Endodermal cell (in vitro differentiated cells): ENCODE measurements at regions not wholly inside any gene's neighbourhood (a gene's known extent, or its start where the extent isn't known, plus 50 kb on each side); places are given as distances from the start of the nearest gene placed in this dataset.
"Not testable (repeated sequence)": the region's sequence is repeated elsewhere in the genome, so short reads cannot be mapped to it uniquely, and the experiment has no call there.

Source experiments
- DNase-seq: peaks from one replicate; pipeline ENCODE4 v3.0.0-alpha.2; 2017
- H3K27ac ChIP-seq: 2 replicates; pipeline ENCODE4 v1.5.1; 2013; ENCODE audit warnings: mild to moderate bottlenecking, low read depth, low read length, moderate library complexity
- H3K27me3 ChIP-seq: 2 replicates; pipeline ENCODE4 v1.6.1; 2013; ENCODE audit warnings: mild to moderate bottlenecking, low read length, moderate library complexity; ENCODE audit not compliant: insufficient read depth, control insufficient read depth, poor library complexity, severe bottlenecking
- H3K36me3 ChIP-seq: 2 replicates; pipeline ENCODE4 v1.7.0; 2013; ENCODE audit warnings: mild to moderate bottlenecking, low read length, moderate library complexity; ENCODE audit not compliant: control insufficient read depth, insufficient read depth
- H3K4me1 ChIP-seq: one replicate; pipeline ENCODE4 v1.7.0; 2013; ENCODE audit warnings: low read length; ENCODE audit not compliant: control insufficient read depth, insufficient read depth
- H3K4me3 ChIP-seq: 2 replicates; pipeline ENCODE4 v1.5.1; 2013; ENCODE audit warnings: mild to moderate bottlenecking, low read length, moderate library complexity
- H3K9ac ChIP-seq: 2 replicates; pipeline ENCODE4 v1.6.1; 2013; ENCODE audit warnings: mild to moderate bottlenecking, low read length, moderate library complexity; ENCODE audit not compliant: poor library complexity, severe bottlenecking; ENCODE audit errors: extremely low read depth
- H3K9me3 ChIP-seq: 2 replicates; pipeline ENCODE4 v1.6.1; 2013; ENCODE audit warnings: mild to moderate bottlenecking, low read length, moderate library complexity; ENCODE audit not compliant: control insufficient read depth
- H3K27ac Mint-ChIP-seq: 2 replicates; pipeline ENCODE4 v1.8.0; 2020; ENCODE audit warnings: mixed read lengths
- H3K27me3 Mint-ChIP-seq: 2 replicates; pipeline ENCODE4 v1.8.0; 2021; ENCODE audit warnings: mild to moderate bottlenecking, mixed read lengths; ENCODE audit not compliant: insufficient read depth
- H3K36me3 Mint-ChIP-seq: 2 replicates; pipeline ENCODE4 v1.8.0; 2020; ENCODE audit warnings: low read depth, mixed read lengths
- H3K4me1 Mint-ChIP-seq: 2 replicates; pipeline ENCODE4 v1.8.0; 2020; ENCODE audit warnings: mixed read lengths
- H3K4me3 Mint-ChIP-seq: 2 replicates; pipeline ENCODE4 v1.8.0; 2020; ENCODE audit warnings: mild to moderate bottlenecking, moderate library complexity, mixed read lengths
- H3K9me3 Mint-ChIP-seq: 2 replicates; pipeline ENCODE4 v1.8.0; 2020; ENCODE audit warnings: mild to moderate bottlenecking, mixed read lengths
- WGBS, 2 experiments: methylation state at CpG; one replicate each; pipeline versions ENCODE4 v1.1.5 to v1.1.7; 2013; ENCODE audit warnings: missing lambda C conversion rate in 2 of 2, mixed read lengths in 1 of 2; ENCODE audit not compliant: insufficient coverage in 1 of 2, insufficient read length in 1 of 2; 5-methylcytosine and 5-hydroxymethylcytosine counted together

DNA sequence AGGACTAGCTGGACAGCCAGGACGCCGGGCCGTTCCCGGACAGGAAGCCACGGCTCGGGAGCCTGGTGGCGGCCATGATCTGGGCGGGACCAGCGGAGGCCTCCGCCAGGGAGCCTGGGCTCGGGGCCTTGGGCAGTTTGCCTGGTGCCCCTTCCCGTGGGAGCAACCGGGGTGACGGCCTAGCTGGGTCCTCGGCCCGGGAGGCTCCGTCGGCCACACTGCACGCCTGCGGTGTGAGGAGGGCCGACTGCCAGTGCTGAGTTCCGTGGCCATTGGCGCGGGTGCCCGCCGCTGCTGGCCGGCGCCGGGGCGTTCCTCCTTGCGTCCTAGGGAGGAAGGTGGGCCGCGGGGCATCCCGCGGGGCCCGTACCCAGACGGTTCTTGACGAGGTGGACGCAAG, 171.6 kb downstream of the PLS3 start:
- H3K27me3 Mint-ChIP-seq, H3K36me3 ChIP-seq, H3K9me3 Mint-ChIP-seq, H3K4me3 Mint-ChIP-seq, H3K36me3 Mint-ChIP-seq, DNase-seq, H3K4me1 Mint-ChIP-seq, H3K27me3 ChIP-seq, H3K9me3 ChIP-seq, H3K4me1 ChIP-seq, H3K4me3 ChIP-seq, H3K27ac Mint-ChIP-seq, H3K9ac ChIP-seq, H3K27ac ChIP-seq: not testable (repeated sequence)
- WGBS, 2 experiments: no CpG with 5 or more reads among the region's 39 CpGs

DNA sequence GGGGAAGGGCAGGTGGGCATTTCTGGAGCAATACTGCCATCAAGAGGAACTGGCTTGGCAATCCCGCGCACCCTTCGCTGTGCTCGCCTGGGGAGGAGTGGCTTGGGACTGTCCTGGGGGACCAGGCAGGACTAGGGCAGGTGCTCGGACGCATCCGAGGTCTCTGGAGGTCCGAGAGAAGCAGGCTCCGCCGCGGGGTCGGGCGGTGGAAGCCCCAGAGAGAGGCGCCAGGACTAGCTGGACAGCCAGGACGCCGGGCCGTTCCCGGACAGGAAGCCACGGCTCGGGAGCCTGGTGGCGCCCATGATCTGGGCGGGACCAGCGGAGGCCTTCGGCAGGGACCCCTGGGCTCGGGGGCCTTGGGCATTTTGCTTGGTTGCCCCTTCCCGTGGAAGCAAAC, 174.3 kb downstream of the PLS3 start:
- not testable (repeated sequence) for H3K27ac ChIP-seq, H3K9me3 Mint-ChIP-seq, H3K9me3 ChIP-seq, H3K27me3 Mint-ChIP-seq, H3K4me1 ChIP-seq, H3K4me3 ChIP-seq, H3K4me3 Mint-ChIP-seq, H3K9ac ChIP-seq, H3K27ac Mint-ChIP-seq, H3K36me3 Mint-ChIP-seq, H3K36me3 ChIP-seq, DNase-seq, H3K4me1 Mint-ChIP-seq, H3K27me3 ChIP-seq
- no CpG with 5 or more reads among the region's 26 CpGs for WGBS, 2 experiments
